Calu3 (cell line): ENCODE measurements at regions not wholly inside any gene's neighbourhood (a gene's known extent, or its start where the extent isn't known, plus 50 kb on each side); places are given as distances from the start of the nearest gene placed in this dataset.
"Not testable (repeated sequence)": the region's sequence is repeated elsewhere in the genome, so short reads cannot be mapped to it uniquely, and the experiment has no call there.

ENCODE experiments used
- BruUV-seq: library from RNA; stranded (reverse); fragments of 400-500 nt; replicated peaks from 2 replicates; lab custom pipeline; 2021; lab: Mats Ljungman, UMichigan
- CTCF ChIA-PET: fragments of 300-600 bp; sonication (Branson Sonifier 250); formaldehyde crosslinking; loops from one replicate; lab custom pipeline; 2022; ENCODE audit warnings: antibody characterized with exemption; lab: Charles Lee
- DNase-seq: peaks from one replicate; pipeline ENCODE4 v3.0.0; 2022
- H3K27ac Mint-ChIP-seq: one replicate; pipeline ENCODE4 v1.8.0; 2022; ENCODE audit warnings: mixed read lengths; ENCODE audit not compliant: unreplicated experiment
- H3K27me3 Mint-ChIP-seq: one replicate; pipeline ENCODE4 v1.8.0; 2022; ENCODE audit warnings: mixed read lengths; ENCODE audit not compliant: unreplicated experiment
- H3K36me3 Mint-ChIP-seq: one replicate; pipeline ENCODE4 v1.8.0; 2022; ENCODE audit warnings: mild to moderate bottlenecking, moderate library complexity, mixed read lengths; ENCODE audit not compliant: insufficient read depth, unreplicated experiment
- H3K4me1 Mint-ChIP-seq: one replicate; pipeline ENCODE4 v1.8.0; 2022; ENCODE audit warnings: mild to moderate bottlenecking, low read depth, mixed read lengths; ENCODE audit not compliant: unreplicated experiment
- H3K4me3 Mint-ChIP-seq: one replicate; pipeline ENCODE4 v1.8.0; 2022; ENCODE audit warnings: mild to moderate bottlenecking, low read depth, moderate library complexity, mixed read lengths; ENCODE audit not compliant: unreplicated experiment
- H3K9me3 Mint-ChIP-seq: one replicate; pipeline ENCODE4 v1.8.0; 2022; ENCODE audit warnings: low read depth, mixed read lengths; ENCODE audit not compliant: unreplicated experiment
- CTCF ChIP-seq: fragments of 200-600 bp; IDR thresholded peaks from one replicate; pipeline ENCODE4 v1.8.0; 2022; ENCODE audit warnings: antibody characterized with exemption; ENCODE audit not compliant: unreplicated experiment
- intact Hi-C: fragments of 100-400 bp; cut with micrococcal nuclease; formaldehyde crosslinking; loops from one replicate; pipeline ENCODE4 v1.10.0; 2022; ENCODE audit not compliant: unreplicated experiment

GRCh38 chr2:12567411-12567810 lies 149.3 kb upstream of the TRIB2 start:
- Mint-ChIP-seq H3K9me3 (no peaks in the 10 kb centered on the region), H3K27me3 (no peaks in the 10 kb centered on the region), H3K4me1 (peaks cover 7% of the 10 kb centered on the region), H3K27ac (no peak overlapping the region), H3K4me3 (no peak overlapping the region), H3K36me3 (no peaks in the 10 kb centered on the region)
- TF ChIP-seq CTCF = no peak
- no TSS peak for BruUV-seq
- no peak for DNase-seq
- intact Hi-C loops = no loop called here
- CTCF ChIA-PET = no interaction called here

- H3K36me3 Mint-ChIP-seq = not testable (repeated sequence)
These were observed 147.2 kb upstream of the TRIB2 start for GRCh38 chr2:12569510-12569909.

GRCh38 chr2:12569929-12570328 lies 146.8 kb upstream of the TRIB2 start:
- H3K27ac Mint-ChIP-seq, H3K36me3 Mint-ChIP-seq, intact Hi-C loops, H3K27me3 Mint-ChIP-seq, BruUV-seq, CTCF ChIA-PET, H3K4me1 Mint-ChIP-seq, H3K4me3 Mint-ChIP-seq, H3K9me3 Mint-ChIP-seq, DNase-seq: not testable (repeated sequence)

More at GRCh38 chr2:12569510-12569909, 147.2 kb upstream of the TRIB2 start:
- CTCF ChIA-PET, BruUV-seq, H3K4me3 Mint-ChIP-seq, H3K4me1 Mint-ChIP-seq, H3K27me3 Mint-ChIP-seq, DNase-seq, H3K27ac Mint-ChIP-seq, intact Hi-C loops, H3K9me3 Mint-ChIP-seq: not testable (repeated sequence)

GRCh38 chr2:12577091-12577490 lies 139.6 kb upstream of the TRIB2 start:
- no peak for DNase-seq
- no peaks in the 10 kb centered on the region for H3K4me1 Mint-ChIP-seq
- no peaks in the 10 kb centered on the region for H3K27me3 Mint-ChIP-seq
- H3K36me3 Mint-ChIP-seq = no peaks in the 10 kb centered on the region
- no peak for TF ChIP-seq CTCF
- CTCF ChIA-PET = no interaction called here
- no peak overlapping the region for H3K4me3 Mint-ChIP-seq
- H3K27ac Mint-ChIP-seq = no peak overlapping the region
- no TSS peak for BruUV-seq
- peaks cover 12% of the 10 kb centered on the region for H3K9me3 Mint-ChIP-seq
- intact Hi-C loops = no loop called here

- Mint-ChIP-seq H3K36me3 (no peaks in the 10 kb centered on the region), H3K9me3 (peaks cover 13% of the 10 kb centered on the region), H3K27ac (no peak overlapping the region), H3K4me1 (no peaks in the 10 kb centered on the region), H3K4me3 (no peak overlapping the region), H3K27me3 (no peaks in the 10 kb centered on the region)
- BruUV-seq = no TSS peak
- CTCF ChIA-PET = no interaction called here
- no peak for DNase-seq
- intact Hi-C loops = no loop called here
- no peak for TF ChIP-seq CTCF
These were observed 139.0 kb upstream of the TRIB2 start for GRCh38 chr2:12577567-12578253.
